Lung microvascular endothelial cell (primary cell): ENCODE measurements at regions not wholly inside any gene's neighbourhood (a gene's known extent, or its start where the extent isn't known, plus 50 kb on each side); places are given as distances from the start of the nearest gene placed in this dataset.
"Not testable (repeated sequence)": the region's sequence is repeated elsewhere in the genome, so short reads cannot be mapped to it uniquely, and the experiment has no call there.

ENCODE experiments used
- DNase-seq, 2 donors: peaks; one replicate each; pipeline versions ENCODE4 v3.0.0 to v3.0.0-alpha.2; 2010; ENCODE audit warnings: low read depth in 2 of 2

- DNase-seq = no peak
These were observed 188.5 kb downstream of the ADRA2A start for GRCh38 chr10:111265341-111265740.

DNA sequence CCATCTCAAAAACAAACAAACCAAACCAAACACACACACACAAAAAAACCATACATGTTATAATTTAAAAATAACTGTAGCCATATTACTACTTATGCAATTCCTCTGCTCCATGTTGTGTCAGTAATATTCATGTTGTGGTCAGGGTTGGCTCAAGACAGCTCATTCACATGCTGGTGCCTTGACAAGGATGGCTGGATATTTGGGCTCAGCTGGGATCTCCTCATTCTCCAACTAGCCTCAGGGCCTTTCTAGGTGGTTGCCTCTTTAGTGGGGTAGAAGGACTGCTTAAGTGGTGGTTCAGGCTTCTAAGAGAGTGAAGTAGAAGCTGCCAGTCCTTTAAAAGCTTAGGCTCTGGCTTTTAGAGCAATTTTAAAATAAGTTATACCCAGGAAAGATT, 189.3 kb downstream of the ADRA2A start:
- no peak for DNase-seq

DNA sequence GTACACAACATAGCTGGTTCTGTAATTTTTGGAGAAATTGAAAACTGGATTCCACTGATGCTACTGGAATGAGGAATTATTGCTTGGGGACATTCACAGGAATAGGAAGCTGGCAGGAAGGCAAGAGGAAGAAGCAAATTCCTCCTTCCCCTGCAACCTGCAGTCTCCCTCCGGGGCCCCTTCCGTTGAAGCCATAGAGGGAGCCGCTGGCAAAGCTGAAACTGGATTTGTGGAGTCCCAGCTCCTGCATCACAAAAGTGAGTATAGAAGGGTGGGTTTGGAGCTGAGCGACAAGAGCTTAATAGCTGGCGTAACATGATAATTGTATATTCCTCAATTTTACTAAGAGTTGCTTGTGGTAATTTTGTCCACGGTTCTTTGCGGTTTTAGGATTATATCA, 190.8 kb downstream of the ADRA2A start:
- DNase-seq = no peak

GRCh38 chr10:111273235-111273634, 196.4 kb downstream of the ADRA2A start:
- no peak for DNase-seq

- no peak for DNase-seq
These were observed 196.8 kb downstream of the ADRA2A start for GRCh38 chr10:111273635-111274034.

GRCh38 chr10:111275091-111275490, 198.3 kb downstream of the ADRA2A start:
- DNase-seq = no peak

GRCh38 chr10:111277661-111278060, 200.8 kb downstream of the ADRA2A start:
- no peak for DNase-seq

DNA sequence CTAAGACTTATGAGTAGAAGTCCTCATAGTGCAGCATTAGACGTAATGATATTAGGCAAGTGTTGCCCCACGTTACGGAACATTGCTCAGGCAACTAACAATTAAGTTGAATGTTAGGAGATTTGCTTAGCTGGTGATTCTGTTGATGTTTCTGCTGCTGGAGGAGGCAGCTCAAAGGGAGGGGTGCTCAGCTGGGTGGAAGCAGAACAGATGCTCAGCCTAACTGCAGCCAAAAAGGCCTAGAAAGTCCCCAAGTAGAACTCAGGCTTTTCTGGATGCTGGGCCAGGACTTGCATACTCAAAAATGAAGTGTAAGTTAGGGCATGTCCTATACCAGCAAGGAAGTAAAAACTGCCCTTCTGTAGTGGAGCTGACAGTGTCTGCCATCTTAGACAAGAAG, 201.4 kb downstream of the ADRA2A start:
- DNase-seq = no peak

DNA sequence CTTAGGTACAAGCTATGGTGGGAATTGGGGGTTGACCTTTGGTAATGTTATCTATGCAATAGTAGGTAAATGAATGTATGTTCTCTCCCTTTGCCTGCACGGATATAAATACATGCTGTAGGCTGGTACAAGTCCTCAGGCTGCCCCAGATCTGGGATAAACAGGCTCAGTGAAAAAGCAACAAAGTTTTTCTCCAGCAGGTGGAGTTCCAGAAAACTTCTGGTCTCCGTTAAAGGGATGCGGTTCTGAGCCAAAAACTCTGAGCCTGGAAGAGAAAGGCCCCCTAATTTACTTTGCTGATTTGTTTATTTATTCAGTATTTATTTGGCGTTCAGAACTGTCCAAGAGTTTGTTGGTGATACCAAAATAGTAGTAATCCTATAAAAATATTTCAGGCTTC, 204.7 kb downstream of the ADRA2A start:
- DNase-seq = no peak

- no peak for DNase-seq
These were observed 212.6 kb downstream of the ADRA2A start for GRCh38 chr10:111289461-111289860.

DNA sequence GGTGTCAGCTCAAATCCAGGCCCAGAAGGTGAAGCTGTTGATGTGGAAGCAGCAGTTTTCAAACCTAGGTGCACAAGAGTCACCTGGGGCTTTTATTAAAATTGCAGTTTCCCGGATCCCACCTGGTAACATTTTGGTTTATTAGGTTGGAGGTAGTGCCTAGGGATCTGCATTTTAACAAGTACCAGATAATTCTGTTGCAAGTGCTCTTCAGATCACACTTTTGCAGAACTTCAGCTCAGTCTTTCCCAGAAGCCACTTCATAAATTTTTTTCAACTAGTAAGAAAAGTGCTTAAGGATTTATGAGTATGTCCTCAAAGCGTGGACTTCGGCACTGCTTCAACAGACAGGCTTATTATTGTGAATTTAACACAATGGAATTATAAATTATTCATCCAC, 213.8 kb downstream of the ADRA2A start:
- no peak for DNase-seq

DNA sequence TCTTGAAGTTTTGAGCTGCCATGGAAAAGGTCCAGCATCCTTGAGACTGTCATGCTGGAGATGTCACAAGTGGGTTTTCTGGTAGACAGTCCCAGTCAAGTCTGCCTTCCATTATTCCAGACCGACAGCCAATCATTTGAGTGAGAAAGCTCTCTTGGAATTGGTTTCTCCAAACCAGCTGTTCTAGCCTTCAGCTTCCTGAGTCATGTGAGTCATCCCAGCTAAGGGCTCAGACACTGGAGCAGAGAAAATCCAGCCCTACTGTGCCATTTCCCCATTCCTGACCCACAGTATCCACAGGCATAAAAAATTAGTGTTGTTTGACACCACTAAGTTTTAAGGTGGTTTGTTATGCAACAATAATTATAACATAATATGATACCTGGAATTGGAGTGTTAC, 219.0 kb downstream of the ADRA2A start:
- no peak for DNase-seq

GRCh38 chr10:111297351-111297848, 220.6 kb downstream of the ADRA2A start:
- DNase-seq = no peak

DNA sequence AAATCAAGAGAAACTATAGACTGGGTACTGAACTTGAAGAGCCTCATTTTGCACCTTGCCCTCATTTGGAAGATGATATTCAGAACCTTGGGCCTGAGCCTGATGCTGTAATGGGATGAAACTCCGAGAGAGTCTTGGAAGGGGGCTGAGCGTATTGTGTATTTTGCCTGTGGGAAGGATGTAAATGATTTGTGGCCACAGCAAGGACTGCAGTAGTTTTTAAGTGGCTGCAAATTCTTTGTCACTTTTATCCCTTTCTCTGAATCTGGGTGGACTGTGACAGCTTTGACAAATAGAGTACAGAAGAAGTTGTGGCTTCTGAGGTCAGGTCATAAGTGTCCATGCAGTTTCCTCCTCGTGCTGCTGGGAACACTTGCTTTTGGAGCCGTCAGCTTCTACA, 221.2 kb downstream of the ADRA2A start:
- DNase-seq = no peak

- no peak for DNase-seq
These were observed 222.2 kb downstream of the ADRA2A start for GRCh38 chr10:111299037-111299436.

DNA sequence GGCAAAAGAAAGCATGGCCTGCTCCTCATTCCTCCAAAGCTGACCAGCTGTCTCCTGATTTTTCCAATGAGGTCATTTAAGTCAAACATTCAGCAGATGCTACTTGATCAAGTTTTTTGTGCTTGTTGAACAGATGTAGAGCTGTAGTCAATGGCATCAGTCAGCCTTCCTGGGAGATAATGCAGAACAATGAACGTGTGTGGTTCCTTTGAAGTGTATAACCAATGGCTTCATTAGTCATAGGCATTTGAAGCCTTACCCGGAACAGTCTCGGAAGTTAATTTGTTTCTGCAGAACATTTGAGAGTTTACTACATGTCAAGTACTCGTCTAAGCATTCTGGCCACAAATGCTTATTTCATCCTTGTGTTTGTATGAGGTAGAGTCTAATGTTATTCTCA, 227.1 kb downstream of the ADRA2A start:
- no peak for DNase-seq

GRCh38 chr10:111316722-111317212, 239.9 kb downstream of the ADRA2A start:
- DNase-seq = no peak

- no peak for DNase-seq
These were observed 243.0 kb downstream of the ADRA2A start for GRCh38 chr10:111319866-111320265.

DNA sequence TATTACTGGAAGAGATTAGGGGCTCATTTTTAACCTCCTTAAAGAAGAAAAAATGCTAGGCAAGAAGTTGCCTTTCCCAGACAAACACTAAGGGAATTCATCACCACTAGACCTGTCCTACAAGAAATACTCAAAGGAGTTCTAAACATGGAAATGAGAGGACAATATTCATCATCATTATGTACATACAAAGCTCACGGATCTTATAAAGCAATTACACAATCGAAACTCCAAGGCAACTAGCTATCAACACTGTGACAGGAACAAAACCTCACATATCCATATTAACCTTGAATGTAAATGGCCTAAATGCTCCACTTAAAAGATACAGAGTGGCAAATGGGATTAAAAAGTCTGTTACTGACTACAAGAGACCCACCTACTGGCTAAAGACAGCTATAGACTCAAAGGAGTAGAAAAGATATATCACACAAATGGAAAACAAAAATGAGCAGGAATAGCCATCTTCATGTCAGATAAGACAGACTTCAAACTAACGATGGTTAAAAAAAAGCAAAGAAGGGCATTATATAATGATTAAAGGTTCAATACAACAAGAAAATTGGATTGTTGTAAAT, 246.6 kb downstream of the ADRA2A start:
- DNase-seq = no peak

DNA sequence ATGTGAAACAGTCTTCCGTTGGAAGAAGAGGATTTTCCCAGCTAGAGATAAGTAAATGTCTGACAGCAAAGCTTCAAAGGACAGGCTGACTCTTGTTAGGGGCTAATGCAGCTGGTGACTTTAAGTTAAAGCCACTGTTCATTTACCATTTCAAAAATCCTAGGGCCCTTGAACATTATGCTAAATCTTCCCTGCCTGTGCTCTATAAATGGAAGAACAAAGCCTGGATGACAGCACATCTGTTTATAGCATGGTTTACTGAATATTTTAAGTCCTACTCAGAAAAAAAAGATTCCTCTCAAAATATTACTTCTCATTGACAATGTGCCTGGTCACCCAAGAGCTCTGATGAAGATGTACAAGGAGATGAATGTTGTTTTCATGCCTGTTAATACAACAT, 255.3 kb downstream of the ADRA2A start:
- DNase-seq = not testable (repeated sequence)

DNA sequence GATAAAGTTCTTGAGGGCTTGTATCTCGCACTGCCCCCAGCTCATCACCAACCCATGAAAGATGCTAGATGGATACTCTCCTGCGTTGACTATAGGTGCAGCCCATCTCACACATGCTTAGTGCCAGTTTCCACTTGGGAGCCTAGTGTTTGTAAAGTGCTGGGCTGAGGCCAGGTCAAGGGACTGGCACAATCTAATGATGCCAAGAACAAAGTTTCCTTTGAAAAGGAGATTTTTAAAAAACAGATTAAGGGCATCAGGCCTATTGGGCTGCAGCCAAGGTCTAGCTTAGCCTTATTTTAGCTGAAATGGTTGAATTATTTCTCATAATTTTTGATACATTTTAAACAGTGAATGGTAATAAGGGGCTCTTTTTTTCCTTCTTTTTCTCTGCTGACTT, 259.0 kb downstream of the ADRA2A start:
- no peak for DNase-seq

- DNase-seq = no peak
These were observed 261.2 kb downstream of the ADRA2A start for GRCh38 chr10:111338035-111338434.

- no peak for DNase-seq
These were observed 262.0 kb downstream of the ADRA2A start for GRCh38 chr10:111338805-111339204.

- no peak for DNase-seq
These were observed 268.0 kb downstream of the ADRA2A start for GRCh38 chr10:111344804-111345203.
